Astrocyte (in vitro differentiated cells and primary cell): ENCODE measurements at regions not wholly inside any gene's neighbourhood (a gene's known extent, or its start where the extent isn't known, plus 50 kb on each side); places are given as distances from the start of the nearest gene placed in this dataset.

Source experiments
- DNase-seq: peaks from one replicate; pipeline ENCODE4 v3.0.0-alpha.2; 2010; ENCODE audit warnings: low read depth
- FAIRE-seq: peaks from 2 replicates; lab custom pipeline; 2011; peaks lifted over from hg19 to GRCh38; lab: Jason Lieb, UNC
- H2AFZ ChIP-seq: 2 replicates; pipeline ENCODE4 v1.6.0; 2012; ENCODE audit warnings: low read depth, low read length, inconsistent platforms
- H3K27ac ChIP-seq: 2 replicates; pipeline ENCODE4 v1.5.1; 2011; ENCODE audit warnings: low read depth, low read length, inconsistent platforms
- H3K27me3 ChIP-seq: 2 replicates; pipeline ENCODE4 v1.6.0; 2011; ENCODE audit warnings: low read length, inconsistent platforms; ENCODE audit not compliant: insufficient read depth
- H3K36me3 ChIP-seq: 2 replicates; pipeline ENCODE4 v1.5.1; 2011; ENCODE audit warnings: low read length, inconsistent platforms; ENCODE audit not compliant: insufficient read depth
- H3K4me1 ChIP-seq: 2 replicates; pipeline ENCODE4 v1.5.1; 2011; ENCODE audit warnings: low read length, inconsistent platforms; ENCODE audit not compliant: insufficient read depth
- H3K4me2 ChIP-seq: 2 replicates; pipeline ENCODE4 v1.6.0; 2012; ENCODE audit warnings: low read length, inconsistent platforms
- H3K4me3 ChIP-seq: 2 replicates; pipeline ENCODE4 v1.5.1; 2011; ENCODE audit warnings: low read depth, mild to moderate bottlenecking, low read length, inconsistent platforms; ENCODE audit not compliant: insufficient read depth
- H3K79me2 ChIP-seq: 2 replicates; pipeline ENCODE4 v1.6.0; 2012; ENCODE audit warnings: mild to moderate bottlenecking, low read length, inconsistent platforms; ENCODE audit not compliant: insufficient read depth
- H3K9ac ChIP-seq: 2 replicates; pipeline ENCODE4 v1.6.0; 2012; ENCODE audit warnings: mild to moderate bottlenecking, low read length, inconsistent platforms
- H3K9me3 ChIP-seq: 2 replicates; pipeline ENCODE4 v1.5.1; 2012; ENCODE audit warnings: low read depth, mild to moderate bottlenecking, low read length, inconsistent platforms; ENCODE audit not compliant: insufficient read depth
- H4K20me1 ChIP-seq: 2 replicates; pipeline ENCODE4 v1.6.0; 2012; ENCODE audit warnings: low read length, inconsistent platforms; ENCODE audit not compliant: insufficient read depth
- H3K27ac Mint-ChIP-seq: one replicate; pipeline ENCODE4 v1.8.0; 2021; ENCODE audit warnings: mild to moderate bottlenecking, mixed read lengths; ENCODE audit not compliant: unreplicated experiment
- H3K27me3 Mint-ChIP-seq: one replicate; pipeline ENCODE4 v1.8.0; 2021; ENCODE audit warnings: low read depth, mixed read lengths; ENCODE audit not compliant: unreplicated experiment
- H3K36me3 Mint-ChIP-seq: one replicate; pipeline ENCODE4 v1.8.0; 2021; ENCODE audit warnings: low read depth, mixed read lengths; ENCODE audit not compliant: unreplicated experiment
- H3K4me1 Mint-ChIP-seq: one replicate; pipeline ENCODE4 v1.8.0; 2021; ENCODE audit warnings: low read depth, mixed read lengths; ENCODE audit not compliant: unreplicated experiment
- H3K4me3 Mint-ChIP-seq: one replicate; pipeline ENCODE4 v1.8.0; 2021; ENCODE audit warnings: mild to moderate bottlenecking, moderate library complexity, mixed read lengths; ENCODE audit not compliant: unreplicated experiment
- H3K9me3 Mint-ChIP-seq: one replicate; pipeline ENCODE4 v1.8.0; 2021; ENCODE audit warnings: mild to moderate bottlenecking, mixed read lengths; ENCODE audit not compliant: unreplicated experiment
- EZH2 ChIP-seq: IDR thresholded peaks from 2 replicates; pipeline ENCODE4 v1.6.1; 2012; ENCODE audit warnings: mild to moderate bottlenecking, low read length, inconsistent platforms; ENCODE audit not compliant: insufficient read depth
- TF ChIP-seq, protein P1 (sequence below): IDR thresholded peaks from 2 replicates; pipeline ENCODE4 v1.5.1; 2011; ENCODE audit warnings: low read depth, mild to moderate bottlenecking, inconsistent platforms, low read length, moderate library complexity; ENCODE audit not compliant: insufficient read depth

DNA sequence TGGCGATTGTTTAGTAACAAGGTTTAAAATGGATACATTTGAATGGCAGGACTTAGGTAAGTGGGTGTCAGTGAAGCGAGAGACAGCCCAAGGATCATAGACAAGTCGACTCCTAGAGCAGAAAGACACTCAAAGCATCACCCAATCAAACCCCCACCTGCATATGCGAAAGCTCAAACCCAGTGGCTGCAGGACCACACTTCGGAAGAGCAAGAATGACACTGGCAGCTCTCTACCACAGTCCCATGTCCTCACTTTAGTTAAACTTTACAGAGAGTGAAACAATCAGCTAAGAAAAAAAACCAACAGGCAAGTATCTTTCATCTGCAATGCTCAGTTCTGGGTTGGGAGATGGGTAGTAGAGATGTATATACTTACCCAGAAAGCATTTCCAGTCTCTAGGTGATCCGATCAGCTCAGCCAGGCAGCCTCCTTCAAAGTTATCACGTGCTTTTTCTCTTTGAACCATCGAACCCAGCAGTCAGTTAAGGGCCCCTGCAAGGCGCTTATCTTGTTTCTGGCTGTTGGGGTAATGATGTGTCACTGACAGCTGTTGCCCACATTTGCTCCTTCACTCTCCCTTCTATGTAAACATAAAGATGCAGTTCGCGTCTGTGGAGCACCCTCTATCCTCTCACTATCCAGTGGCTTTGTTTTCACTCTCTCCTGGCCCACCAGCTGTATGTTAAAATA lies 357.5 kb upstream of the ID2 start:
- H3K4me3 Mint-ChIP-seq, result no peak overlapping the region
- no peak overlapping the region for H2AFZ ChIP-seq
- TF ChIP-seq, protein P1, sequence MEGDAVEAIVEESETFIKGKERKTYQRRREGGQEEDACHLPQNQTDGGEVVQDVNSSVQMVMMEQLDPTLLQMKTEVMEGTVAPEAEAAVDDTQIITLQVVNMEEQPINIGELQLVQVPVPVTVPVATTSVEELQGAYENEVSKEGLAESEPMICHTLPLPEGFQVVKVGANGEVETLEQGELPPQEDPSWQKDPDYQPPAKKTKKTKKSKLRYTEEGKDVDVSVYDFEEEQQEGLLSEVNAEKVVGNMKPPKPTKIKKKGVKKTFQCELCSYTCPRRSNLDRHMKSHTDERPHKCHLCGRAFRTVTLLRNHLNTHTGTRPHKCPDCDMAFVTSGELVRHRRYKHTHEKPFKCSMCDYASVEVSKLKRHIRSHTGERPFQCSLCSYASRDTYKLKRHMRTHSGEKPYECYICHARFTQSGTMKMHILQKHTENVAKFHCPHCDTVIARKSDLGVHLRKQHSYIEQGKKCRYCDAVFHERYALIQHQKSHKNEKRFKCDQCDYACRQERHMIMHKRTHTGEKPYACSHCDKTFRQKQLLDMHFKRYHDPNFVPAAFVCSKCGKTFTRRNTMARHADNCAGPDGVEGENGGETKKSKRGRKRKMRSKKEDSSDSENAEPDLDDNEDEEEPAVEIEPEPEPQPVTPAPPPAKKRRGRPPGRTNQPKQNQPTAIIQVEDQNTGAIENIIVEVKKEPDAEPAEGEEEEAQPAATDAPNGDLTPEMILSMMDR, result no peak
- no peak for TF ChIP-seq EZH2

DNA sequence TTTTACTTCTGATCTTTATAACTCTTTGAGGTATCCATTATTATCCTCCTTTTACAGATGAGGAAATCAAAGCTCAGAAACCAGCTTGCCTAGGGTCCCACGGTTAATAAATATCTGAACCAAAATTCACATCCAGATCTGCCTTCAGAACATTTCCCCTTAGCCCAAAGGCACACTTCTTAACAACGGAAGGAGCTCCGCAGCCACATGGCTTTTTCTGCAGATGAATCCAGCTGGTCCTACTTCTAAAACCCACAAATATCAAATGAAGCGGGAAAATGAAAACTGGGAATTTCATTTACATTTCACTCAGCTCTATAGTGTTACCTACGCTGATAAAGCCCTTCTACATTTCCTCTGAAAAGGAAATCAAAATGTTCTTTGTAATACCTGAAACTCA lies 357.0 kb upstream of the ID2 start:
- Histone ChIP-seq H3K4me1 (no peaks in the 10 kb centered on the region), H2AFZ (no peak overlapping the region), H3K36me3 (no peaks in the 10 kb centered on the region), H3K27me3 (peaks cover 9% of the 10 kb centered on the region), H3K9me3 (no peaks in the 10 kb centered on the region), H3K9ac (no peak overlapping the region), H3K79me2 (no peaks in the 10 kb centered on the region), H3K4me3 (no peak overlapping the region), H4K20me1 (no peaks in the 10 kb centered on the region), H3K4me2 (no peak overlapping the region), H3K27ac (no peak overlapping the region)
- H3K27ac Mint-ChIP-seq, result no peak overlapping the region
- no peak overlapping the region for H3K4me3 Mint-ChIP-seq
- no peak for TF ChIP-seq EZH2
- TF ChIP-seq, protein P1, result no peak
- no peak for DNase-seq
- H3K4me1 Mint-ChIP-seq, result no peaks in the 10 kb centered on the region
- no peaks in the 10 kb centered on the region for H3K36me3 Mint-ChIP-seq
- no peak for FAIRE-seq
- H3K27me3 Mint-ChIP-seq, result peaks cover 33% of the 10 kb centered on the region
- no peaks in the 10 kb centered on the region for H3K9me3 Mint-ChIP-seq

More for the DNA sequence above, 357.5 kb upstream of the ID2 start:
- no peak overlapping the region for H3K4me2 ChIP-seq
- FAIRE-seq (no peak), DNase-seq (no peak)
- no peak overlapping the region for H3K27ac ChIP-seq
- no peak overlapping the region for H3K27ac Mint-ChIP-seq
- no peak overlapping the region for H3K9ac ChIP-seq
- H3K9me3 ChIP-seq, result no peaks in the 10 kb centered on the region
- peaks cover 33% of the 10 kb centered on the region for H3K27me3 Mint-ChIP-seq
- H4K20me1 ChIP-seq, result no peaks in the 10 kb centered on the region
- H3K9me3 Mint-ChIP-seq, result no peaks in the 10 kb centered on the region
- H3K4me1 ChIP-seq, result no peaks in the 10 kb centered on the region
- H3K4me3 ChIP-seq, result no peak overlapping the region
- no peaks in the 10 kb centered on the region for H3K36me3 Mint-ChIP-seq
- no peaks in the 10 kb centered on the region for H3K79me2 ChIP-seq
- no peaks in the 10 kb centered on the region for H3K36me3 ChIP-seq
- peaks cover 13% of the 10 kb centered on the region for H3K27me3 ChIP-seq
- H3K4me1 Mint-ChIP-seq, result no peaks in the 10 kb centered on the region

DNA sequence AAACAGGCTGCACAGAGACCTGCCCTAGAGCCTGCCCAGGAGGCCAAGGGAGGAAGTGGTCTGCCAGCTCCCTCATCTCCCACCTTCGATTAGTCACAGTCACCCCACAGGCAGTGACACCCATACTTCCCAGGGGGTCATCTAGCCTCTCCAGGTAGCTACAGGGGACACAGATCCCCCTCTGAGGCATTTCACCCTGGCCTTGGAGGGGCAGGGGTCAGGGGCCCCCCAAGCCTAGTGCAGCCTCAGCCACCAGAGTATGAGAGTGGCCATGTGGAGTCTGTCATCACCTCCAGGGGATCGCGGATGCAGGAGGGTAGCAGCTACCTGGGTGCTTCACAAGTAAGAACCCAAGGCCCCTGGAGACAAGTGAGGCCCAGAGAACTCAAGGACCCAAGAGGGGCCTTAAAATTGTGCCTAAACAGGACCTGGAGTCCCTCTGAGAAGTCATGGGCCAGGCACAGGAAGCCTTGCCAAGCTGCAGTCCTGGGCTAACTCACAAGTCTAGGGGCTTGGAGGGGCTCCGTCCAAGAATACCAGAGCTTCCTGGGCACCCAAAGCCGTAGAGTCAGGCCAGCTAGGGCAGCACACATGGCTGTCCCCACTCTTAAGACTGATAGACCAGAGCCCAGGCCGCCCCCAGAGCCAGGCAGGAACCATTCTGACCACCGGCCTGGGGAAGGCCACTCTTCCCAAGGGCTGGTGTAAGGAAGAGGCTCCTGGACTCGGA lies 354.3 kb upstream of the ID2 start:
- FAIRE-seq, result no peak

More for the DNA sequence above, 354.3 kb upstream of the ID2 start:
- H3K4me1 Mint-ChIP-seq, result no peaks in the 10 kb centered on the region
- Histone ChIP-seq H3K79me2 (no peaks in the 10 kb centered on the region), H4K20me1 (no peaks in the 10 kb centered on the region), H3K27me3 (peaks cover 9% of the 10 kb centered on the region), H3K36me3 (no peaks in the 10 kb centered on the region), H3K9me3 (no peaks in the 10 kb centered on the region), H3K27ac (no peak overlapping the region), H2AFZ (no peak overlapping the region), H3K4me2 (no peak overlapping the region), H3K4me3 (no peak overlapping the region), H3K9ac (no peak overlapping the region), H3K4me1 (no peaks in the 10 kb centered on the region)
- no peaks in the 10 kb centered on the region for H3K9me3 Mint-ChIP-seq
- H3K27me3 Mint-ChIP-seq, result peaks cover 33% of the 10 kb centered on the region
- DNase-seq, result no peak
- H3K27ac Mint-ChIP-seq, result no peak overlapping the region
- TF ChIP-seq, protein P1, result no peak
- no peak for TF ChIP-seq EZH2
- H3K36me3 Mint-ChIP-seq, result no peaks in the 10 kb centered on the region
- H3K4me3 Mint-ChIP-seq, result no peak overlapping the region
